HG03039 (cell line): ENCODE measurements at regions not wholly inside any gene's neighbourhood (a gene's known extent, or its start where the extent isn't known, plus 50 kb on each side); places are given as distances from the start of the nearest gene placed in this dataset.
A peak's percentile ranks its signal among the peaks of the same experiment; 100 is the strongest.
"Not testable (repeated sequence)": the region's sequence is repeated elsewhere in the genome, so short reads cannot be mapped to it uniquely, and the experiment has no call there.

ENCODE experiments used
- ATAC-seq: cut with Tn5 transposase; IDR thresholded peaks from one replicate; pipeline ENCODE4 v1.9.1; 2021; ENCODE audit warnings: mild to moderate bottlenecking, moderate library complexity; ENCODE audit not compliant: unreplicated experiment

- ATAC-seq: not testable (repeated sequence)
These were observed 318.5 kb downstream of the BCL2L11 start for GRCh38 chr2:111439237-111439636.

GRCh38 chr2:111441614-111442013, 320.9 kb downstream of the BCL2L11 start:
- ATAC-seq: not testable (repeated sequence)

GRCh38 chr2:111442767-111443454, 322.2 kb downstream of the BCL2L11 start:
- not testable (repeated sequence) for ATAC-seq

GRCh38 chr2:111444516-111444915, 323.8 kb downstream of the BCL2L11 start:
- ATAC-seq: not testable (repeated sequence)

- ATAC-seq: not testable (repeated sequence)
These were observed 324.6 kb downstream of the BCL2L11 start for GRCh38 chr2:111445191-111445929.

GRCh38 chr2:111445941-111446340, 325.2 kb downstream of the BCL2L11 start:
- ATAC-seq: not testable (repeated sequence)

GRCh38 chr2:111447482-111447881, 326.8 kb downstream of the BCL2L11 start:
- ATAC-seq: not testable (repeated sequence)

- ATAC-seq: not testable (repeated sequence)
These were observed 328.1 kb downstream of the BCL2L11 start for GRCh38 chr2:111448796-111449195.

GRCh38 chr2:111450526-111450925, 329.8 kb downstream of the BCL2L11 start:
- ATAC-seq: not testable (repeated sequence)

GRCh38 chr2:111451692-111452199, 331.0 kb downstream of the BCL2L11 start:
- ATAC-seq: not testable (repeated sequence)

GRCh38 chr2:111452208-111452607, 331.5 kb downstream of the BCL2L11 start:
- ATAC-seq: peak; percentile 71

GRCh38 chr2:111453308-111453707, 332.6 kb downstream of the BCL2L11 start:
- not testable (repeated sequence) for ATAC-seq

- not testable (repeated sequence) for ATAC-seq
These were observed 333.1 kb downstream of the BCL2L11 start for GRCh38 chr2:111453816-111454215.

- peak; percentile 66 for ATAC-seq
These were observed 333.7 kb downstream of the BCL2L11 start for GRCh38 chr2:111454404-111454803.

- ATAC-seq: not testable (repeated sequence)
These were observed 334.6 kb downstream of the BCL2L11 start for GRCh38 chr2:111455016-111456015.

GRCh38 chr2:111457191-111457590, 336.5 kb downstream of the BCL2L11 start:
- not testable (repeated sequence) for ATAC-seq

- ATAC-seq: not testable (repeated sequence)
These were observed 340.2 kb downstream of the BCL2L11 start for GRCh38 chr2:111460901-111461300.

GRCh38 chr2:111461831-111462230, 341.1 kb downstream of the BCL2L11 start:
- ATAC-seq: not testable (repeated sequence)

GRCh38 chr2:111462572-111462971, 341.9 kb downstream of the BCL2L11 start:
- ATAC-seq: not testable (repeated sequence)

GRCh38 chr2:111463238-111463848, 342.6 kb downstream of the BCL2L11 start:
- not testable (repeated sequence) for ATAC-seq
